ENCODE measurements at regions not wholly inside any gene's neighbourhood (a gene's known extent, or its start where the extent isn't known, plus 50 kb on each side); places are given as distances from the start of the nearest gene placed in this dataset.
A peak's percentile ranks its signal among the peaks of the same experiment; 100 is the strongest.
"Not testable (repeated sequence)": the region's sequence is repeated elsewhere in the genome, so short reads cannot be mapped to it uniquely, and the experiment has no call there.

GRCh38 chr9:39588500-39589137 lies 233.2 kb downstream of the SPATA31A1 start:
- Histone ChIP-seq H3K9me3 (no peaks in the 10 kb centered on the region), H3K27me3 (no peaks in the 10 kb centered on the region), H3K27ac (replicated peaks in 1 of 4) (no peak overlapping the region), H3K4me3 (no peak overlapping the region), H3K4me1 (no peaks in the 10 kb centered on the region), H3K36me3 (no peaks in the 10 kb centered on the region)
- intact Hi-C loops (cut with DNase I) = no loop called here
- DNase-seq (ENCODE audit: extremely low spot score) = peak; percentile 92
- 72% methylated on average over 8 of the region's 8 CpGs for WGBS
- TF ChIP-seq POLR2AphosphoS5 (IDR thresholded peaks at IDR 0.05) (no peak), CTCF (IDR thresholded peaks at IDR 0.05) (no peak), EP300 (IDR thresholded peaks at IDR 0.05) (no peak), POLR2A (IDR thresholded peaks at IDR 0.05; ENCODE audit: low read depth) (no peak)

GRCh38 chr9:39604089-39604488 lies 248.6 kb downstream of the SPATA31A1 start:
- WGBS = no CpG with 5 or more reads among the region's 24 CpGs
- DNase-seq (ENCODE audit: extremely low spot score); H3K4me3 ChIP-seq; H3K36me3 ChIP-seq; H3K9me3 ChIP-seq; intact Hi-C loops (cut with DNase I); H3K27me3 ChIP-seq; H3K4me1 ChIP-seq; H3K27ac ChIP-seq (replicated peaks in 1 of 4): not testable (repeated sequence)

- H3K36me3 ChIP-seq; H3K9me3 ChIP-seq; DNase-seq (ENCODE audit: extremely low spot score); H3K27ac ChIP-seq (replicated peaks in 1 of 4); H3K4me1 ChIP-seq; H3K27me3 ChIP-seq; H3K4me3 ChIP-seq; intact Hi-C loops (cut with DNase I): not testable (repeated sequence)
- WGBS = no CpG with 5 or more reads among the region's 4 CpGs
These were observed 256.2 kb downstream of the SPATA31A1 start for GRCh38 chr9:39611449-39612231.

GRCh38 chr9:39616480-39616879 lies 261.0 kb downstream of the SPATA31A1 start:
- WGBS = no CpG with 5 or more reads among the region's 4 CpGs
- H3K4me1 ChIP-seq; H3K27me3 ChIP-seq; H3K9me3 ChIP-seq; H3K36me3 ChIP-seq; H3K4me3 ChIP-seq; H3K27ac ChIP-seq (replicated peaks in 1 of 4); intact Hi-C loops (cut with DNase I); DNase-seq (ENCODE audit: extremely low spot score): not testable (repeated sequence)

DNA sequence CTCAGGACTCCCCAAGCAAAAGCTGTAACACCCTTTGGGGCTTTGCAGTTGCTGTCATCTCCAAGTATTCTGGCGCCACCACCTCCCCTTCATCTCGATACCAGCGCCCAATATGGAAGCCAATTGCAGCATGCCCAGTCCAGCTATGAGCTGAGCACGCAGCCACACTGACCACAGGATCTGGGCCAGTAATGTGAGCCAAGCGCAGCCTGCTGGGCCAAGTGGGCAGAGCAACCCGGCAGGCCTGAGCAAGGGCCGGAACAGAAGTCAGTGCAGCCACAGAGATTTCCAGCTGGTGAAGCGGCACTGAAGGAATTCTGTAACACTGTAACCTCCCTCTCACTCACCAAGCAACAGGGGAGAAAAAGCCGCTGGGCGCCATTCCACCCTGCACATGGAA lies 268.6 kb downstream of the SPATA31A1 start:
- H3K27ac ChIP-seq (replicated peaks in 1 of 4); H3K4me3 ChIP-seq; intact Hi-C loops (cut with DNase I); DNase-seq (ENCODE audit: extremely low spot score); H3K36me3 ChIP-seq; H3K9me3 ChIP-seq; H3K27me3 ChIP-seq; H3K4me1 ChIP-seq: not testable (repeated sequence)
- WGBS = no CpG with 5 or more reads among the region's 10 CpGs

DNA sequence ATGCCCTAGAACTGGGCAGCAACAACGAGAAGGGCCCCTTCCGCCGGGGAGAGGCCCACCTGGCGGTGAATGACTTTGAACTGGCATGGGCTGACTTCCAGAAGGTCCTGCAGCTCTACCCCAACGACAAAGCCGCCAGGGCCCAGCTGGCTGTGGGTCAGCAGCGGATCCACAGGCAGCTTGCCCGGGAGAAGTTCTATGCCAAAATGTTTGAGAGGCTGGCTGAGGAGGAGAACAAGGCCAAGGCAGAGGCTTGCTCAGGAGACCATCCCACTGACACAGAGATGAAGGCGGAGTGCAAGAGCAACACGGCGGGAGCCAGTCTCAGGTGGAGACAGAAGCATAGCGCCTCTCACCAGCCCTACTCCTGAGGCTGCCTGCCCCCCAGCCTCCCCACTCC lies 276.6 kb downstream of the SPATA31A1 start:
- H3K27me3 ChIP-seq; H3K4me1 ChIP-seq; H3K4me3 ChIP-seq; DNase-seq (ENCODE audit: extremely low spot score); intact Hi-C loops (cut with DNase I); H3K9me3 ChIP-seq; H3K36me3 ChIP-seq; H3K27ac ChIP-seq (replicated peaks in 1 of 4): not testable (repeated sequence)
- WGBS = no CpG with 5 or more reads among the region's 12 CpGs

DNA sequence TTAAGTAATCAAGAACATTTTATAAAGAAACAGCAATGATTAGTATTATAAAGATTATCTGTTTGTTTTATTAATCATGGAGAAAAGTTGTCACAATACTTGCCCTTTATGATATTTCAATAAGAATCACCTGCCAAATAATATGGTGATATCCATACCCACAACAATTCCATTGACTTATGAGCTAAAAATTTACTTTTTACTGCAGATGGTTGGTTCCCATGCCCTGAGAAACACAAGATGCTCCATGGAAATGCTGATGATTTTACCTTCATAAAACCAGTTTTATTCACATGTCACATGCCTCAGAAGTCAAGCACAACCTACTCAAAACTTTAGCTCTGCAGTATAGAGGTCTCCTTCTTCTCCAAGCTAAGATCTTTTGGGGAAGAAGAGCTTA lies 293.6 kb downstream of the SPATA31A1 start:
- DNase-seq (ENCODE audit: extremely low spot score); intact Hi-C loops (cut with DNase I); H3K27ac ChIP-seq (replicated peaks in 1 of 4); H3K36me3 ChIP-seq; H3K9me3 ChIP-seq; H3K27me3 ChIP-seq; H3K4me3 ChIP-seq; H3K4me1 ChIP-seq: not testable (repeated sequence)

- H3K4me1 ChIP-seq; H3K27me3 ChIP-seq; H3K9me3 ChIP-seq; DNase-seq (ENCODE audit: extremely low spot score); H3K27ac ChIP-seq (replicated peaks in 1 of 4); intact Hi-C loops (cut with DNase I); H3K36me3 ChIP-seq; H3K4me3 ChIP-seq: not testable (repeated sequence)
- no CpG with 5 or more reads among the region's 4 CpGs for WGBS
These were observed 301.6 kb downstream of the SPATA31A1 start for GRCh38 chr9:39656960-39657603.

GRCh38 chr9:39663020-39663419 lies 307.6 kb downstream of the SPATA31A1 start:
- H3K4me3 ChIP-seq; H3K9me3 ChIP-seq; H3K36me3 ChIP-seq; H3K4me1 ChIP-seq; H3K27ac ChIP-seq (replicated peaks in 1 of 4); intact Hi-C loops (cut with DNase I); DNase-seq (ENCODE audit: extremely low spot score); H3K27me3 ChIP-seq: not testable (repeated sequence)
- WGBS = no CpG with 5 or more reads among the region's 8 CpGs

DNA sequence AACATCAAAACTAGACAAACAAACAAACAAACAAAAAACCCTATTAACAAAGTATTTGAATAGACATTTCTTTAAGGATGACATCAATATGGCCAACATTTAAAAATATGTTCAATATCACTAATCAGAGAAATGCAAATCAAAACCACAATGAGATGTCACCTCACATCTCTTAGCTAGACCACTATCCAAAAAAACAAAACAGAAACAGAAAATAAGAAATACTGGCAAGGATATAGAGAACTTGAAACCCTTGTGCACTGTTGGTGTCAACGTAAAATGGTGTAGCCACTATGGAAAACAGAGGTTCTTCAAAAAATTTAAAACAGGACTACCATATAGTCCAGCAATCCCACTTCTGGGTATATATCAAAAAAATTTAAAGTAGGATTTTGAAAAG lies 308.2 kb downstream of the SPATA31A1 start:
- H3K9me3 ChIP-seq; H3K4me3 ChIP-seq; H3K4me1 ChIP-seq; H3K27ac ChIP-seq (replicated peaks in 1 of 4); DNase-seq (ENCODE audit: extremely low spot score); intact Hi-C loops (cut with DNase I); H3K36me3 ChIP-seq; H3K27me3 ChIP-seq: not testable (repeated sequence)
- WGBS = no CpG with 5 or more reads among the region's 1 CpG

GRCh38 chr9:39665020-39665419 lies 309.6 kb downstream of the SPATA31A1 start:
- H3K36me3 ChIP-seq; H3K4me1 ChIP-seq; H3K27ac ChIP-seq (replicated peaks in 1 of 4); H3K27me3 ChIP-seq; intact Hi-C loops (cut with DNase I); H3K9me3 ChIP-seq; H3K4me3 ChIP-seq; DNase-seq (ENCODE audit: extremely low spot score): not testable (repeated sequence)
- WGBS = 92% methylated on average over 5 of the region's 7 CpGs
